OCI-LY1 (cell line): ENCODE measurements at regions not wholly inside any gene's neighbourhood (a gene's known extent, or its start where the extent isn't known, plus 50 kb on each side); places are given as distances from the start of the nearest gene placed in this dataset.
"Not testable (repeated sequence)": the region's sequence is repeated elsewhere in the genome, so short reads cannot be mapped to it uniquely, and the experiment has no call there.

Source experiments
- H2AFZ ChIP-seq: fragments of 200-600 bp; sonication (generic), shearing (Covaris generic); 2 replicates; pipeline ENCODE4 v1.6.0; 2014; ENCODE audit warnings: antibody characterized with exemption, mild to moderate bottlenecking, low read length
- H3F3A ChIP-seq: fragments of 200-600 bp; sonication (generic), shearing (Covaris generic); 2 replicates; pipeline ENCODE4 v1.6.0; 2014; ENCODE audit warnings: mild to moderate bottlenecking, antibody characterized with exemption, low read length, moderate library complexity; ENCODE audit not compliant: insufficient read depth
- H3K27ac ChIP-seq: fragments of 200-600 bp; sonication (generic); 2 replicates; pipeline ENCODE4 v1.5.1; 2014; ENCODE audit warnings: low read length, mixed run types, mild to moderate bottlenecking, low read depth; ENCODE audit not compliant: poor library complexity, severe bottlenecking
- H3K27me3 ChIP-seq: fragments of 200-600 bp; sonication (generic); 2 replicates; pipeline ENCODE4 v1.6.0; 2014; ENCODE audit warnings: antibody characterized with exemption, mild to moderate bottlenecking, low read length, moderate library complexity; ENCODE audit not compliant: insufficient read depth
- H3K36me3 ChIP-seq: fragments of 200-600 bp; sonication (generic); 2 replicates; pipeline ENCODE4 v1.6.1; 2014; ENCODE audit warnings: mild to moderate bottlenecking, antibody characterized with exemption, low read length, moderate library complexity, mixed read lengths; ENCODE audit not compliant: insufficient read depth
- H3K4me1 ChIP-seq: fragments of 200-600 bp; sonication (generic); 2 replicates; pipeline ENCODE4 v1.5.1; 2014; ENCODE audit warnings: mild to moderate bottlenecking, low read length, moderate library complexity; ENCODE audit not compliant: insufficient read depth, severe bottlenecking
- H3K4me2 ChIP-seq: fragments of 200-600 bp; sonication (generic), shearing (Covaris generic); 2 replicates; pipeline ENCODE4 v1.6.1; 2014; ENCODE audit warnings: low read length
- H3K4me3 ChIP-seq: fragments of 200-600 bp; sonication (generic); 2 replicates; pipeline ENCODE4 v1.5.1; 2014; ENCODE audit warnings: low read length, low read depth, mild to moderate bottlenecking, mixed read lengths; ENCODE audit not compliant: poor library complexity, severe bottlenecking
- H3K79me2 ChIP-seq: fragments of 200-600 bp; shearing (Covaris generic); 2 replicates; pipeline ENCODE4 v1.6.1; 2016; ENCODE audit warnings: mixed run types, low read length, mixed read lengths; ENCODE audit not compliant: insufficient read depth
- H3K9ac ChIP-seq: fragments of 200-600 bp; sonication (generic), shearing (Covaris generic); 2 replicates; pipeline ENCODE4 v1.6.1; 2014; ENCODE audit warnings: mild to moderate bottlenecking, low read length, mixed read lengths
- H3K9me2 ChIP-seq: fragments of 200-600 bp; sonication (generic), shearing (Covaris generic); 2 replicates; pipeline ENCODE4 v1.6.1; 2014; ENCODE audit warnings: low read depth, mild to moderate bottlenecking, low read length, mixed read lengths
- H3K9me3 ChIP-seq: fragments of 200-600 bp; shearing (Covaris generic); 2 replicates; pipeline ENCODE4 v1.6.1; 2014; ENCODE audit warnings: low read length, mixed read lengths
- H4K20me1 ChIP-seq: fragments of 200-600 bp; sonication (generic), shearing (Covaris generic); 2 replicates; pipeline ENCODE4 v1.6.0; 2016; ENCODE audit warnings: mild to moderate bottlenecking, low read length; ENCODE audit not compliant: insufficient read depth
- EZH2 ChIP-seq: fragments of 200-600 bp; sonication (generic), shearing (Covaris generic); IDR thresholded peaks from 2 replicates; pipeline ENCODE4 v1.8.0; 2017; ENCODE audit warnings: borderline replicate concordance, mixed run types, mild to moderate bottlenecking, antibody characterized with exemption, low read length, moderate library complexity, mixed read lengths
- TF ChIP-seq, protein P1 (sequence below): fragments of 200-600 bp; sonication (generic), shearing (Covaris generic); IDR thresholded peaks from 2 replicates; pipeline ENCODE4 v1.5.1; 2017; ENCODE audit warnings: mild to moderate bottlenecking, antibody characterized with exemption, low read length, moderate library complexity, mixed read lengths

DNA sequence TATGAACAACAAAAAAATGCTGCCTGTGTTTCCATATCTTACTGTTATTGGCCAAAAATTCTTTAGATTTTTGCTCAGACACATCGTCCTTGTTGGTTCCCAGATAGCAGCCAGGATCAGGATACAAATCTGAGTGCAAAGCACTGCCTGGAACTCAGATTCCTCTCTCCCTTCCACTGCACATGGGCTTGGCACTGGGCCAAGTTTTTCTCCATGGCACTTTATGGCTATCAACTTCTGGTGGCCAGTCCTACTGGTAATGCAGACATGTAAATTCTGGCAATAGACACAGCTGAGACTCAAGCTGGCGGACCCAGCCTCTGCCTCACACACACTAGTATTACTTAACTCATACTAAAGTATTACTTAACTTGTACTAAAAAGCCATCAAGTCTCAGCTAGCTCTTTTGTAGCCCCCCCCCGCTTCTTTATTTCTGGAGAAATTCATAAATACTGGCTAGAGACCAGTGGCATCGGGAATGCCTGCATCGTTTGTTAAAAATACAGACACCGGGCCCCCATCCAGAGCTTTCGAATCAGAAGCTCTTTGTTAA lies 181.2 kb upstream of the COX10 start:
- Histone ChIP-seq H3K36me3 (no peaks in the 10 kb centered on the region), H3K9ac (no peak overlapping the region), H2AFZ (no peak overlapping the region)

DNA sequence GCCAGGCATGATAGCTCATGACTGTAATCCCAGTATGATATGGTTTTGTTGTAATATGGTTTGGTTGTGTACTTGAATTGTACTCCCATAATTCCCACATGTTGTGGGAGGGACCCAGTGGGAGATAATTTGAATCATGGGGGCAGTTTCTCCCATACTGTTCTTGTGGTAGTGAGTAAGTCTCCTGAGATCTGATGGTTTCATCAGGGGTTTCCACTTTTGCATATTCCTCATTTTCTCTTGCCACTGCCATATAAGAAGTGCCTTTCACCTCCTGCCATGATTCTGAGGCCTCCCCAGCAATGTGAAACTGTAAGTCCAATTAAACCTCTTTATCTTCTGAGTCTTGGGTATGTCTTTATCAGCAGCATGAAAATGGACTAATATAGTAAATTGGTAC lies 160.3 kb upstream of the COX10 start:
- not testable (repeated sequence) for H3K27ac ChIP-seq, H3K4me3 ChIP-seq, H3K9ac ChIP-seq, H3K79me2 ChIP-seq, H2AFZ ChIP-seq, H3K4me1 ChIP-seq, H3K9me3 ChIP-seq, H4K20me1 ChIP-seq, H3F3A ChIP-seq, H3K9me2 ChIP-seq, H3K4me2 ChIP-seq, H3K27me3 ChIP-seq, H3K36me3 ChIP-seq

More for the DNA sequence above, 181.2 kb upstream of the COX10 start:
- Histone ChIP-seq H3K9me3 (no peaks in the 10 kb centered on the region), H3K27ac (no peak overlapping the region), H4K20me1 (no peaks in the 10 kb centered on the region), H3K4me3 (no peak overlapping the region), H3F3A (no peaks in the 10 kb centered on the region), H3K9me2 (no peaks in the 10 kb centered on the region), H3K4me1 (no peaks in the 10 kb centered on the region), H3K79me2 (no peaks in the 10 kb centered on the region), H3K4me2 (no peak overlapping the region), H3K27me3 (no peaks in the 10 kb centered on the region)
- TF ChIP-seq EZH2 = no peak
- TF ChIP-seq, protein P1, sequence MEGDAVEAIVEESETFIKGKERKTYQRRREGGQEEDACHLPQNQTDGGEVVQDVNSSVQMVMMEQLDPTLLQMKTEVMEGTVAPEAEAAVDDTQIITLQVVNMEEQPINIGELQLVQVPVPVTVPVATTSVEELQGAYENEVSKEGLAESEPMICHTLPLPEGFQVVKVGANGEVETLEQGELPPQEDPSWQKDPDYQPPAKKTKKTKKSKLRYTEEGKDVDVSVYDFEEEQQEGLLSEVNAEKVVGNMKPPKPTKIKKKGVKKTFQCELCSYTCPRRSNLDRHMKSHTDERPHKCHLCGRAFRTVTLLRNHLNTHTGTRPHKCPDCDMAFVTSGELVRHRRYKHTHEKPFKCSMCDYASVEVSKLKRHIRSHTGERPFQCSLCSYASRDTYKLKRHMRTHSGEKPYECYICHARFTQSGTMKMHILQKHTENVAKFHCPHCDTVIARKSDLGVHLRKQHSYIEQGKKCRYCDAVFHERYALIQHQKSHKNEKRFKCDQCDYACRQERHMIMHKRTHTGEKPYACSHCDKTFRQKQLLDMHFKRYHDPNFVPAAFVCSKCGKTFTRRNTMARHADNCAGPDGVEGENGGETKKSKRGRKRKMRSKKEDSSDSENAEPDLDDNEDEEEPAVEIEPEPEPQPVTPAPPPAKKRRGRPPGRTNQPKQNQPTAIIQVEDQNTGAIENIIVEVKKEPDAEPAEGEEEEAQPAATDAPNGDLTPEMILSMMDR = no peak

DNA sequence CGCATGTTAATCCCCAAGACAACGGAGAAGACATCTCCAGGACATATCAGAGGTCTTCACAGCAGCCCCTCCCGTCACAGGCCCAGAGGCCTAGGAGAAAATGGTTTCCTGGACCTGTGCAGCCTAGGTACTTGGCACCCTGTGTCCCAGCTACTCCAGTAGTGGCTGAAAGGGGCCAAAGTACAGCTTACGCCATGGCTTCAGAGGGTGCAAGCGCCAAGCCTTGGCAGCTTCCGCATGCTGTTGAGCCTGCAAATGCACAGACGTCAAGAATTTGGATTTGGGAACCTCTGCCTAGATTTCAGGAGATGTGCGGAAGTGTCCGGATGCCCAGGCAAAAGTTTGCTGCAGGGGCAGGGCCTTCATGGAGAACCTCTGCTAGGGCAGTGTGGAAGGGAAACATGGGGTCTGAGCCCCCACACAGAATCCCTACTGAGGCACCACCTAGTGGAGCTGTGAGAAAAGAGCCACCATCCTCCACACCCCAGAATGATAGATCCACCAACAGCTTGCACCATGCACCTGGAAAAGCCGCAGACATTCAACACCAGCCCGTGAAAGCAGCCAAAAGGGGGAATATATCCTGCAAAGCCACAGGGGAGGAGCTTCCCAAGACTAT lies 159.3 kb upstream of the COX10 start:
- H3K9me3 ChIP-seq = no peaks in the 10 kb centered on the region
- no peaks in the 10 kb centered on the region for H3K36me3 ChIP-seq
- H3K9ac ChIP-seq = no peak overlapping the region
- H3K79me2 ChIP-seq = no peaks in the 10 kb centered on the region
- H3K27ac ChIP-seq = no peak overlapping the region
- TF ChIP-seq, protein P1 = peak; percentile 31; the same call in 1 of the 2 replicates
- TF ChIP-seq EZH2 = no peak
- no peaks in the 10 kb centered on the region for H4K20me1 ChIP-seq
- H3K9me2 ChIP-seq = no peaks in the 10 kb centered on the region
- H3F3A ChIP-seq = no peaks in the 10 kb centered on the region
- no peak overlapping the region for H3K4me2 ChIP-seq
- no peak overlapping the region for H3K4me3 ChIP-seq
- H2AFZ ChIP-seq = no peak overlapping the region
- H3K27me3 ChIP-seq = no peaks in the 10 kb centered on the region
- H3K4me1 ChIP-seq = peaks cover 1% of the 10 kb centered on the region

DNA sequence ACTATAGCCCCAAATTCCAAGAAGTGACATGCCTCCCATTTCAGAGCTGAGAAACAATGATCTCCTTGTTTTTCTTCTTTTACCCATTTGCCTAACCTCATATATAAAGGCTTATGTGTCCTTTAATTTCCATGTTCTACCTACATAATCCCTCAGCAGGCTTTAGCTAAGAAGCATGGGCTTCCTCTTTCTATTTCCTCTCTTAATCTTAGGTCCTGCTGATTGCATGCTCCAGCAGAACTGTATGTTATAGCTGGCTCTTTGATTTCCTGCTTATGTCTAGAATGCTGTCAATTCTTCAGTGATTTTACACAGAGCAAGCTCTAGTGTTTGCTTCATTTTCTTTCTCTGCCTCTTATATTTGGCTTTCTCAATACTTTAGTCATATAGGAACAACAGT lies 151.7 kb upstream of the COX10 start:
- H3K36me3 ChIP-seq = no peaks in the 10 kb centered on the region
- H3K4me2 ChIP-seq = peak overlapping the region; percentile 39; the same call in 1 of the 2 replicates
- H3K4me1 ChIP-seq = peaks cover 64% of the 10 kb centered on the region
- no peak overlapping the region for H2AFZ ChIP-seq
- H3K79me2 ChIP-seq = no peaks in the 10 kb centered on the region
- no peaks in the 10 kb centered on the region for H3K9me3 ChIP-seq
- H3K9me2 ChIP-seq = no peaks in the 10 kb centered on the region
- H3K27ac ChIP-seq = peak overlapping the region; percentile 86
- H3F3A ChIP-seq = no peaks in the 10 kb centered on the region
- H3K4me3 ChIP-seq = no peak overlapping the region
- H3K9ac ChIP-seq = no peak overlapping the region; the same call in 1 of the 2 replicates
- TF ChIP-seq, protein P1 = no peak
- TF ChIP-seq EZH2 = no peak
- no peaks in the 10 kb centered on the region for H3K27me3 ChIP-seq
- H4K20me1 ChIP-seq = no peaks in the 10 kb centered on the region
